Endothelial cell of umbilical vein (primary cell): ENCODE measurements at regions not wholly inside any gene's neighbourhood (a gene's known extent, or its start where the extent isn't known, plus 50 kb on each side); places are given as distances from the start of the nearest gene placed in this dataset.

Experiments used
- BruUV-seq: library from RNA; stranded (reverse); fragments of 400-500 nt; replicated peaks from 2 replicates; lab custom pipeline; 2021; lab: Mats Ljungman, UMichigan
- CTCF ChIA-PET: fragments of 300-600, 350-600 bp; sonication (Branson Sonifier 250); formaldehyde crosslinking; loops from one replicate; lab custom pipeline; 2021; ENCODE audit warnings: antibody characterized with exemption, inconsistent platforms; lab: Charles Lee
- POLR2A ChIA-PET: fragments of 300-600, 350-600 bp; sonication (Branson Sonifier 250); formaldehyde crosslinking; loops from one replicate; lab custom pipeline; 2021; ENCODE audit warnings: antibody characterized with exemption, inconsistent platforms; lab: Charles Lee
- DNase-seq: peaks from one replicate; pipeline ENCODE4 v3.0.0-alpha.2; 2011; ENCODE audit warnings: low read depth, low spot score
- FAIRE-seq: peaks from 2 replicates; lab custom pipeline; 2011; peaks lifted over from hg19 to GRCh38; lab: Jason Lieb, UNC
- H2AFZ ChIP-seq: 2 replicates; pipeline ENCODE4 v1.6.0; 2012; ENCODE audit warnings: low read depth, low read length, control low read depth, inconsistent platforms
- H3K27ac ChIP-seq: 2 replicates; pipeline ENCODE4 v1.5.1; 2011; ENCODE audit warnings: low read depth, mild to moderate bottlenecking, control low read depth, low read length, moderate library complexity; ENCODE audit not compliant: insufficient read depth
- H3K27me3 ChIP-seq, 2 experiments: 2 replicates each; pipeline versions ENCODE4 v1.6.0 to v1.6.1; 2011; ENCODE audit warnings: low read length in 2 of 2, mixed read lengths in 1 of 2; ENCODE audit not compliant: control insufficient read depth in 2 of 2, insufficient read depth in 2 of 2
- H3K36me3 ChIP-seq, 2 experiments: 2 replicates in 1 of 2; 3 replicates in 1 of 2; pipeline ENCODE4 v1.5.1; 2011; ENCODE audit warnings: low read length in 2 of 2, mild to moderate bottlenecking in 1 of 2, moderate library complexity in 1 of 2; ENCODE audit not compliant: control insufficient read depth in 2 of 2, insufficient read depth in 2 of 2; ENCODE audit errors: extremely low read depth in 1 of 2
- H3K4me1 ChIP-seq: 3 replicates; pipeline ENCODE4 v1.5.1; 2011; ENCODE audit warnings: mild to moderate bottlenecking, low read length; ENCODE audit not compliant: control insufficient read depth, insufficient read depth; ENCODE audit errors: extremely low read depth
- H3K4me2 ChIP-seq: 2 replicates; pipeline ENCODE4 v1.6.1; 2011; ENCODE audit warnings: low read length, control low read depth, mixed read lengths; ENCODE audit not compliant: insufficient read depth
- H3K4me3 ChIP-seq, 3 experiments: fragments of 200-600 bp in 1 of 3; sonication (generic), shearing (Covaris generic) in 1 of 3; replicated peaks in 1 of 3; 2 replicates each; pipeline ENCODE4 v1.5.1; 2011 to 2016; ENCODE audit warnings: control low read depth in 3 of 3, low read length in 3 of 3, mild to moderate bottlenecking in 2 of 3, inconsistent platforms in 1 of 3, low read depth in 1 of 3, moderate library complexity in 1 of 3; ENCODE audit not compliant: insufficient read depth in 1 of 3
- H3K79me2 ChIP-seq: 2 replicates; pipeline ENCODE4 v1.6.0; 2012; ENCODE audit warnings: low read length, inconsistent platforms; ENCODE audit not compliant: control insufficient read depth, insufficient read depth
- H3K9ac ChIP-seq: replicated peaks from 2 replicates; pipeline ENCODE3; 2011; ENCODE audit warnings: low read length, control low read depth; ENCODE audit not compliant: insufficient read depth; ENCODE audit errors: extremely low read depth
- H3K9me1 ChIP-seq: replicated peaks from 3 replicates; pipeline ENCODE4 v1.6.0; 2011; ENCODE audit warnings: mild to moderate bottlenecking, low read length; ENCODE audit not compliant: control insufficient read depth, insufficient read depth; ENCODE audit errors: extremely low read depth
- H3K9me3 ChIP-seq: replicated peaks from 2 replicates; pipeline ENCODE4 v1.5.1; 2012; ENCODE audit warnings: low read length, inconsistent platforms; ENCODE audit not compliant: control insufficient read depth, insufficient read depth
- H4K20me1 ChIP-seq: replicated peaks from 2 replicates; pipeline ENCODE3; 2011; ENCODE audit warnings: mild to moderate bottlenecking, low read length; ENCODE audit not compliant: control insufficient read depth, insufficient read depth; ENCODE audit errors: extremely low read depth
- EZH2 ChIP-seq: IDR thresholded peaks from 2 replicates; pipeline ENCODE4 v1.6.1; 2012; ENCODE audit warnings: borderline replicate concordance, low read depth, mild to moderate bottlenecking, moderate library complexity, low read length, inconsistent platforms; ENCODE audit not compliant: severe bottlenecking
- FOS ChIP-seq: IDR thresholded peaks from 2 replicates; pipeline ENCODE4 v1.6.1; 2011; ENCODE audit warnings: mild to moderate bottlenecking, low read length, moderate library complexity, borderline replicate concordance; ENCODE audit not compliant: insufficient read depth
- GATA2 ChIP-seq: IDR thresholded peaks from 2 replicates; pipeline ENCODE4 v1.7.0; 2011; ENCODE audit warnings: low read depth, mild to moderate bottlenecking, moderate library complexity, mixed read lengths, low read length; ENCODE audit not compliant: insufficient read length, insufficient read depth
- JUN ChIP-seq: IDR thresholded peaks from 2 replicates; pipeline ENCODE4 v1.6.1; 2011; ENCODE audit warnings: borderline replicate concordance, low read depth; ENCODE audit not compliant: insufficient read length, insufficient read depth
- MYC ChIP-seq: IDR thresholded peaks from one replicate; pipeline ENCODE4 v1.6.1; 2011; ENCODE audit warnings: mild to moderate bottlenecking, low read depth, low read length
- POLR2A ChIP-seq: IDR thresholded peaks from 2 replicates; pipeline ENCODE4 v1.6.1; 2012; ENCODE audit warnings: low read depth, mild to moderate bottlenecking, control low read depth, low read length
- dilution Hi-C: fragments of 300-500 bp; cut with MboI; formaldehyde crosslinking; loops from one replicate; pipeline ENCODE4 v1.15.0; 2019; ENCODE audit warnings: low sequenced_read_pairs; ENCODE audit not compliant: extremely low pct_ligation_motif_present
- intact Hi-C: fragments of 100-400 bp; cut with micrococcal nuclease; formaldehyde crosslinking; loops from one replicate; pipeline ENCODE4 v1.10.0; 2022
- TF ChIP-seq, protein P1 (sequence below): IDR thresholded peaks from 2 replicates; pipeline ENCODE4 v1.6.1; 2011; ENCODE audit not compliant: insufficient read depth, insufficient read length
- TF ChIP-seq, protein P2 (sequence below), 2 donors: IDR thresholded peaks; 1 replicate in 1 of 2; 2 replicates in 1 of 2; pipeline ENCODE4 v1.5.1; 2011; ENCODE audit warnings: low read length in 2 of 2, mild to moderate bottlenecking in 2 of 2, moderate library complexity in 2 of 2, control low read depth in 1 of 2, inconsistent platforms in 1 of 2, low read depth in 1 of 2; ENCODE audit not compliant: insufficient read depth in 1 of 2; ENCODE audit errors: extremely low read depth in 1 of 2

DNA sequence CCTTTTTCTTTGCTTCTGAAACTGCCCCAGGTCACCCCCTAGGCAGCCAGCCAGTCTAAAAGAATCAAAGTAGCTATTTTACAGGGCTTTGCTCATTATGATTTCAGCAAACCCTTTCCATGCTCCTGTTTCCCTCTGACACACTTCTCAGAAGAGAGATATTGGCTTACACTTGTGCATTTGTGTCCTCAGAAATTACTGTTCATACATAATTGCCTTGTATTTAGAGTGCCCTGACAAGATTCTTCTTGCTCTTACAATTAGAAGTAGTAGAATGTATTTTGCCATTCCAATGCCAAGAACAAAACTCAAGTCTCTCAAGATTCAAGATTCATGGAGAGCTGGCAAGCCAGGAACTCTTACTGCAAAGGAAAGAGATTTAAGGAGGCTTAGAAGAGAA is 531.0 kb upstream of the ZFP42 start:
- Histone ChIP-seq H2AFZ (no peak overlapping the region), H3K9ac (no peak overlapping the region), H3K4me2 (no peak overlapping the region), H3K9me1 (no peaks in the 10 kb centered on the region), H3K27ac (no peak overlapping the region), H3K4me1 (no peaks in the 10 kb centered on the region), H3K27me3 (no peaks in the 10 kb centered on the region), H3K36me3 (no peaks in the 10 kb centered on the region), H3K9me3 (peaks cover 5% of the 10 kb centered on the region), H3K79me2 (no peaks in the 10 kb centered on the region), H4K20me1 (no peaks in the 10 kb centered on the region), H3K4me3 (no peak overlapping the region)
- CTCF ChIA-PET: no interaction called here
- TF ChIP-seq, protein P1, sequence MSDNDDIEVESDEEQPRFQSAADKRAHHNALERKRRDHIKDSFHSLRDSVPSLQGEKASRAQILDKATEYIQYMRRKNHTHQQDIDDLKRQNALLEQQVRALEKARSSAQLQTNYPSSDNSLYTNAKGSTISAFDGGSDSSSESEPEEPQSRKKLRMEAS: no peak
- TF ChIP-seq FOS (no peak), GATA2 (no peak), EZH2 (no peak), JUN (no peak), POLR2A (no peak), MYC (no peak)
- TF ChIP-seq, protein P2, sequence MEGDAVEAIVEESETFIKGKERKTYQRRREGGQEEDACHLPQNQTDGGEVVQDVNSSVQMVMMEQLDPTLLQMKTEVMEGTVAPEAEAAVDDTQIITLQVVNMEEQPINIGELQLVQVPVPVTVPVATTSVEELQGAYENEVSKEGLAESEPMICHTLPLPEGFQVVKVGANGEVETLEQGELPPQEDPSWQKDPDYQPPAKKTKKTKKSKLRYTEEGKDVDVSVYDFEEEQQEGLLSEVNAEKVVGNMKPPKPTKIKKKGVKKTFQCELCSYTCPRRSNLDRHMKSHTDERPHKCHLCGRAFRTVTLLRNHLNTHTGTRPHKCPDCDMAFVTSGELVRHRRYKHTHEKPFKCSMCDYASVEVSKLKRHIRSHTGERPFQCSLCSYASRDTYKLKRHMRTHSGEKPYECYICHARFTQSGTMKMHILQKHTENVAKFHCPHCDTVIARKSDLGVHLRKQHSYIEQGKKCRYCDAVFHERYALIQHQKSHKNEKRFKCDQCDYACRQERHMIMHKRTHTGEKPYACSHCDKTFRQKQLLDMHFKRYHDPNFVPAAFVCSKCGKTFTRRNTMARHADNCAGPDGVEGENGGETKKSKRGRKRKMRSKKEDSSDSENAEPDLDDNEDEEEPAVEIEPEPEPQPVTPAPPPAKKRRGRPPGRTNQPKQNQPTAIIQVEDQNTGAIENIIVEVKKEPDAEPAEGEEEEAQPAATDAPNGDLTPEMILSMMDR (IDR thresholded peaks at IDR 0.05; ENCODE audit: extremely low read depth in 1 of 2, insufficient read depth in 1 of 2, low read depth in 1 of 2, low read length in 2 of 2): no peak
- BruUV-seq: no TSS peak
- dilution Hi-C loops (no loop called here), intact Hi-C loops (no loop called here)
- POLR2A ChIA-PET: no interaction called here
- DNase-seq (no peak), FAIRE-seq (no peak)
